ENCODE measurements at regions not wholly inside any gene's neighbourhood (a gene's known extent, or its start where the extent isn't known, plus 50 kb on each side); places are given as distances from the start of the nearest gene placed in this dataset.

DNA sequence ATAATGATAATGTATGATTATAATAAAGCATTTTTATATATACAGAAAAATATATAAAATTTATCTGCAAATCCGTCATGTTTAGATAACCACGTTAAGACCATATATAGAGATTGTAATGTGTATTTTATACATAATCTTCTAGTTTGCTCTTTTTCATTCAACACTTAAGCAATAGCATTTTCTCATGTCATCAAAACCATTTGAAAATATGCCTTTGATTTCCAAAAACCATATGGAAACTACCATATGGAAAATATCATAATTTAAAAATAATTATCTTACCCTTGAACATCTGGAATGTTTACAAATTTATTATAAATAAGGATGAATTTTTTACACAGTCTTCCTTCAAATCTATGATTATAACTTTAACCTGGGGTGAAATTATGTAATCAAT lies 250.4 kb upstream of the NPSR1 start:
- no peak for DNase-seq (ENCODE audit: low read depth in 2 of 2)
- H3K4me3 ChIP-seq (replicated peaks in 1 of 2; ENCODE audit: low read depth in 2 of 2, low read length in 2 of 2), result no peak overlapping the region
- TF ChIP-seq, protein P1, sequence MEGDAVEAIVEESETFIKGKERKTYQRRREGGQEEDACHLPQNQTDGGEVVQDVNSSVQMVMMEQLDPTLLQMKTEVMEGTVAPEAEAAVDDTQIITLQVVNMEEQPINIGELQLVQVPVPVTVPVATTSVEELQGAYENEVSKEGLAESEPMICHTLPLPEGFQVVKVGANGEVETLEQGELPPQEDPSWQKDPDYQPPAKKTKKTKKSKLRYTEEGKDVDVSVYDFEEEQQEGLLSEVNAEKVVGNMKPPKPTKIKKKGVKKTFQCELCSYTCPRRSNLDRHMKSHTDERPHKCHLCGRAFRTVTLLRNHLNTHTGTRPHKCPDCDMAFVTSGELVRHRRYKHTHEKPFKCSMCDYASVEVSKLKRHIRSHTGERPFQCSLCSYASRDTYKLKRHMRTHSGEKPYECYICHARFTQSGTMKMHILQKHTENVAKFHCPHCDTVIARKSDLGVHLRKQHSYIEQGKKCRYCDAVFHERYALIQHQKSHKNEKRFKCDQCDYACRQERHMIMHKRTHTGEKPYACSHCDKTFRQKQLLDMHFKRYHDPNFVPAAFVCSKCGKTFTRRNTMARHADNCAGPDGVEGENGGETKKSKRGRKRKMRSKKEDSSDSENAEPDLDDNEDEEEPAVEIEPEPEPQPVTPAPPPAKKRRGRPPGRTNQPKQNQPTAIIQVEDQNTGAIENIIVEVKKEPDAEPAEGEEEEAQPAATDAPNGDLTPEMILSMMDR (IDR thresholded peaks at IDR 0.05; ENCODE audit: low read depth, low read length), result no peak

- TF ChIP-seq, protein P1 (IDR thresholded peaks at IDR 0.05; ENCODE audit: low read depth, low read length), result no peak
- no peak for DNase-seq (ENCODE audit: low read depth in 2 of 2)
- H3K4me3 ChIP-seq (replicated peaks in 1 of 2; ENCODE audit: low read depth in 2 of 2, low read length in 2 of 2), result no peak overlapping the region
Observed at GRCh38 chr7:34417781-34418180, 240.2 kb upstream of the NPSR1 start.

GRCh38 chr7:34421526-34421925 lies 236.5 kb upstream of the NPSR1 start:
- H3K4me3 ChIP-seq (replicated peaks in 1 of 2; ENCODE audit: low read depth in 2 of 2, low read length in 2 of 2), result no peak overlapping the region
- TF ChIP-seq, protein P1 (IDR thresholded peaks at IDR 0.05; ENCODE audit: low read depth, low read length), result no peak
- no peak for DNase-seq (ENCODE audit: low read depth in 2 of 2)

GRCh38 chr7:34425194-34425593 lies 232.8 kb upstream of the NPSR1 start:
- no peak for DNase-seq (ENCODE audit: low read depth in 2 of 2)
- TF ChIP-seq, protein P1 (IDR thresholded peaks at IDR 0.05; ENCODE audit: low read depth, low read length), result no peak
- H3K4me3 ChIP-seq (replicated peaks in 1 of 2; ENCODE audit: low read depth in 2 of 2, low read length in 2 of 2), result no peak overlapping the region

GRCh38 chr7:34425631-34426384 lies 232.2 kb upstream of the NPSR1 start:
- DNase-seq (ENCODE audit: low read depth in 2 of 2), result peak in 1 of 2 donors; percentile 4
- H3K4me3 ChIP-seq (replicated peaks in 1 of 2; ENCODE audit: low read depth in 2 of 2, low read length in 2 of 2), result no peak overlapping the region
- TF ChIP-seq, protein P1 (IDR thresholded peaks at IDR 0.05; ENCODE audit: low read depth, low read length), result no peak

DNA sequence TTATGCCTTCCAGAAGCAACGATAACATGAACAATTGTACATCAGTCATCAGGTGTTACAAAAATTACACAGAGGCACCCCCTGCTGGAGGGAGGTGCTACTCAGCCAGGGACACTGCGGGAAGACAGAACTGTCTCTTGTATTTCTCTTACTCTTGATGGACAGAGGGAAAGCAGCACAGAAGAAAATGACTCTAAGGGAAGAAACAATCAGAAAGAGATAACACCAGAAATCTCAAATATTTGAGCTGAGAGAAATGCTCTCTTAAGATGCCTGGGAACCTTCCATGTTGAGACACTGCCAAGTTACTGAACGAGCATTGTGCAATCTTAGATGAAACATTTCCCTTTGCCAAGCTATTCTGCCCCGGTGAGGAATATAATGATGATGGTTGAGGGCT lies 227.6 kb upstream of the NPSR1 start:
- DNase-seq (ENCODE audit: low read depth in 2 of 2), result peak; percentile 75 to 88
- H3K4me3 ChIP-seq (replicated peaks in 1 of 2; ENCODE audit: low read depth in 2 of 2, low read length in 2 of 2), result no peak overlapping the region
- TF ChIP-seq, protein P1 (IDR thresholded peaks at IDR 0.05; ENCODE audit: low read depth, low read length), result peak; percentile 69

DNA sequence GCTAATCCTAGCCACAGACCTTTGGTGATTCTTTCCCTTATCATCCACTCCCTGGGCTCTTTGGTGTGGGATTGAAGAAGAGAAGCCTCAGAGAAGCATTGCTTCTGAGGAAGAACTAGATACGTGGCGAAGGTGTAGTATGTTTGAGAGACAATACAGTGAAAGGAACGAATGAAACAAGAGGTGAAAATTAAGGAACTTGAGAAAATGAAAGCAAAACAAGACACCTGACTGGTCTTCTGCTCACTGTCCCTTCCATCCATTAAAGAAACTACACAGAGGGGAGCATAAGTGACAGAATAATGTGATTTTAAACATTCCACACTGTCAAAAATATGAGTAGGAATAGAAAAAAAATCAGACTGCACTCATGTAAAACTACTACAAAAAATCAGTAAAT lies 219.6 kb upstream of the NPSR1 start:
- TF ChIP-seq, protein P1 (IDR thresholded peaks at IDR 0.05; ENCODE audit: low read depth, low read length), result no peak
- no peak overlapping the region for H3K4me3 ChIP-seq (replicated peaks in 1 of 2; ENCODE audit: low read depth in 2 of 2, low read length in 2 of 2)
- no peak for DNase-seq (ENCODE audit: low read depth in 2 of 2)

Data from cardiac fibroblast (primary cell).